GM21576 (cell line): ENCODE measurements at regions not wholly inside any gene's neighbourhood (a gene's known extent, or its start where the extent isn't known, plus 50 kb on each side); places are given as distances from the start of the nearest gene placed in this dataset.
"Not testable (repeated sequence)": the region's sequence is repeated elsewhere in the genome, so short reads cannot be mapped to it uniquely, and the experiment has no call there.

Experiments used
- ATAC-seq: cut with Tn5 transposase; IDR thresholded peaks from one replicate; pipeline ENCODE4 v1.9.1; 2021; ENCODE audit warnings: mild to moderate bottlenecking, moderate library complexity; ENCODE audit not compliant: unreplicated experiment

- ATAC-seq = no peak
These were observed 661.7 kb downstream of the IPMK start for GRCh38 chr10:57605948-57606485.

GRCh38 chr10:57599440-57599839 lies 668.3 kb downstream of the IPMK start:
- no peak for ATAC-seq

- ATAC-seq = no peak
These were observed 673.6 kb downstream of the IPMK start for GRCh38 chr10:57593983-57594573.

- ATAC-seq = no peak
These were observed 687.8 kb downstream of the IPMK start for GRCh38 chr10:57579926-57580325.

- no peak for ATAC-seq
These were observed 705.5 kb downstream of the IPMK start for GRCh38 chr10:57562211-57562610.

- ATAC-seq = not testable (repeated sequence)
These were observed 715.9 kb downstream of the IPMK start for GRCh38 chr10:57551774-57552173.

GRCh38 chr10:57535306-57535705 lies 732.4 kb downstream of the IPMK start:
- no peak for ATAC-seq

GRCh38 chr10:57513637-57514036 lies 754.1 kb downstream of the IPMK start:
- no peak for ATAC-seq

- ATAC-seq = no peak
These were observed 759.9 kb downstream of the IPMK start for GRCh38 chr10:57507788-57508187.

GRCh38 chr10:57506414-57507094 lies 761.1 kb downstream of the IPMK start:
- no peak for ATAC-seq

- ATAC-seq = no peak
These were observed 773.2 kb downstream of the IPMK start for GRCh38 chr10:57494486-57494885.

GRCh38 chr10:57482259-57482658 lies 785.4 kb downstream of the IPMK start:
- ATAC-seq = no peak

GRCh38 chr10:57472823-57473619 lies 794.7 kb downstream of the IPMK start:
- ATAC-seq = no peak

- no peak for ATAC-seq
These were observed 798.7 kb downstream of the IPMK start for GRCh38 chr10:57468894-57469432.

GRCh38 chr10:57465155-57465554 lies 802.5 kb downstream of the IPMK start:
- ATAC-seq = no peak

GRCh38 chr10:57460540-57460939 lies 807.2 kb downstream of the IPMK start:
- ATAC-seq = no peak

- no peak for ATAC-seq
These were observed 809.7 kb downstream of the IPMK start for GRCh38 chr10:57457972-57458512.

- no peak for ATAC-seq
These were observed 837.3 kb downstream of the IPMK start for GRCh38 chr10:57430376-57430775.

GRCh38 chr10:57420881-57421280 lies 846.8 kb downstream of the IPMK start:
- no peak for ATAC-seq

GRCh38 chr10:57418476-57418875 lies 849.2 kb downstream of the IPMK start:
- no peak for ATAC-seq

- no peak for ATAC-seq
These were observed 871.8 kb downstream of the IPMK start for GRCh38 chr10:57395923-57396322.
